ENCODE measurements at regions not wholly inside any gene's neighbourhood (a gene's known extent, or its start where the extent isn't known, plus 50 kb on each side); places are given as distances from the start of the nearest gene placed in this dataset.

- H3K9me3 Mint-ChIP-seq (ENCODE audit: low read depth), result peaks cover 6% of the 10 kb centered on the region
- no peaks in the 10 kb centered on the region for H3K36me3 Mint-ChIP-seq (ENCODE audit: low read depth)
- no peaks in the 10 kb centered on the region for H3K4me1 Mint-ChIP-seq (ENCODE audit: low read depth)
- H3K27me3 Mint-ChIP-seq (ENCODE audit: low read depth), result no peaks in the 10 kb centered on the region
- DNase-seq (ENCODE audit: low spot score), result no peak
- no peak for TF ChIP-seq CTCF (IDR thresholded peaks at IDR 0.05)
- no peak overlapping the region for H3K27ac Mint-ChIP-seq (ENCODE audit: unreplicated experiment)
- no peak overlapping the region for H3K4me3 Mint-ChIP-seq (ENCODE audit: unreplicated experiment)
Measured at GRCh38 chr3:59698091-59698490, 648.3 kb upstream of the CFAP20DC start.

- Mint-ChIP-seq H3K4me1 (ENCODE audit: low read depth) (no peaks in the 10 kb centered on the region), H3K4me3 (ENCODE audit: unreplicated experiment) (no peak overlapping the region), H3K36me3 (ENCODE audit: low read depth) (no peaks in the 10 kb centered on the region), H3K27ac (ENCODE audit: unreplicated experiment) (no peak overlapping the region), H3K9me3 (ENCODE audit: low read depth) (peaks cover 13% of the 10 kb centered on the region), H3K27me3 (ENCODE audit: low read depth) (no peaks in the 10 kb centered on the region)
- TF ChIP-seq CTCF (IDR thresholded peaks at IDR 0.05), result no peak
- DNase-seq (ENCODE audit: low spot score), result no peak
Measured at GRCh38 chr3:59696783-59697182, 647.0 kb upstream of the CFAP20DC start.

DNA sequence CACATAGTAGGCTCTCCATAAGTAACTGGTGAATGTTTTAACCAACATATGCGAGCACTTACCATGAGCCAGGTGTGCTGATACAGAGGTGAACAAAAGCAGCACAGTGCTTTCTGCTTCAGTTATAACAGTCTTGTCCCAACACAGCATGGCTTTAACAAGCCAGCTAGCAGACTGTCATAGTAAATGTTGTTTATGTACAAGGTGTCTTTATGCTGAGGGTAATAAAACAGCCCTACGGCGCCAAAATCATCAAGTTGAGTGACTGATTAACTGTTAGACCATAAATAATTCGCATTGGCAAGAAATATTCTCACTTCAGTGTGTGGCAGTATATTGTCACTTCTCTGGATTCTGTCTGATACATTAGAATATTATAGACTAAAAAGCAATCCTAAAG is 646.0 kb upstream of the CFAP20DC start:
- Mint-ChIP-seq H3K4me1 (ENCODE audit: low read depth) (no peaks in the 10 kb centered on the region), H3K4me3 (ENCODE audit: unreplicated experiment) (no peak overlapping the region), H3K27ac (ENCODE audit: unreplicated experiment) (no peak overlapping the region), H3K9me3 (ENCODE audit: low read depth) (peaks cover 13% of the 10 kb centered on the region), H3K36me3 (ENCODE audit: low read depth) (peaks cover under 1% of the 10 kb centered on the region), H3K27me3 (ENCODE audit: low read depth) (peaks cover 3% of the 10 kb centered on the region)
- no peak for DNase-seq (ENCODE audit: low spot score)
- TF ChIP-seq CTCF (IDR thresholded peaks at IDR 0.05), result no peak

- H3K4me3 Mint-ChIP-seq (ENCODE audit: unreplicated experiment), result no peak overlapping the region
- peaks cover 13% of the 10 kb centered on the region for H3K9me3 Mint-ChIP-seq (ENCODE audit: low read depth)
- H3K27me3 Mint-ChIP-seq (ENCODE audit: low read depth), result peaks cover 4% of the 10 kb centered on the region
- DNase-seq (ENCODE audit: low spot score), result no peak
- H3K4me1 Mint-ChIP-seq (ENCODE audit: low read depth), result no peaks in the 10 kb centered on the region
- H3K27ac Mint-ChIP-seq (ENCODE audit: unreplicated experiment), result no peak overlapping the region
- TF ChIP-seq CTCF (IDR thresholded peaks at IDR 0.05), result no peak
- peaks cover 2% of the 10 kb centered on the region for H3K36me3 Mint-ChIP-seq (ENCODE audit: low read depth)
Measured at GRCh38 chr3:59692117-59692516, 642.3 kb upstream of the CFAP20DC start.

DNA sequence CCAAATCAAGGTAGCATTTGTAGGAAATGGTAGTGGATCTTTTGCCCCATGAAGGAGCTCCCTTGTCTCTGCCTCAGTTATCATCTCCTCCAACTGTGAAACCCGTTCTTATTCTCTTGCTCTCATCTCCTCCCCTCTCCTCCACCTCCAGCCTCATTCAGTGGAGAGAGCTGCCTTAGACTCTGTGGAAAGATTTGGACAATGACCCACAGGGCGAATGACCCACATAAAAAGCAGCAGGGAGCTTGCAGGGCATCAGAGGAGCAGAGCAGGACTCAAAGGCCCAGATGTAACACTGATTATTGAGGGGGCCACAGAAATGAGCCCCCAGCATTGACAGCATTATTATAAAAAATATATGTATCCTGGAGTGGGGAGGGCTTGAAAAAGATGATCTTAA is 641.1 kb upstream of the CFAP20DC start:
- Mint-ChIP-seq H3K4me3 (ENCODE audit: unreplicated experiment) (no peak overlapping the region), H3K27ac (ENCODE audit: unreplicated experiment) (no peak overlapping the region)

More for the DNA sequence above, 641.1 kb upstream of the CFAP20DC start:
- no peak for TF ChIP-seq CTCF (IDR thresholded peaks at IDR 0.05)
- H3K4me1 Mint-ChIP-seq (ENCODE audit: low read depth), result no peaks in the 10 kb centered on the region
- peaks cover 2% of the 10 kb centered on the region for H3K36me3 Mint-ChIP-seq (ENCODE audit: low read depth)
- DNase-seq (ENCODE audit: low spot score), result no peak
- H3K27me3 Mint-ChIP-seq (ENCODE audit: low read depth), result peaks cover 4% of the 10 kb centered on the region
- H3K9me3 Mint-ChIP-seq (ENCODE audit: low read depth), result peaks cover 7% of the 10 kb centered on the region
